H1 (cell line): ENCODE measurements at regions not wholly inside any gene's neighbourhood (a gene's known extent, or its start where the extent isn't known, plus 50 kb on each side); places are given as distances from the start of the nearest gene placed in this dataset.

Experiments used
- CTCF ChIA-PET: fragments of 300-600 bp; sonication (Branson Sonifier 250); formaldehyde crosslinking; loops from one replicate; lab custom pipeline; 2021; ENCODE audit not compliant: partially characterized antibody; lab: Charles Lee
- POLR2A ChIA-PET: fragments of 300-600 bp; sonication (Branson Sonifier 250); formaldehyde crosslinking; loops from one replicate; lab custom pipeline; 2021; ENCODE audit warnings: inconsistent platforms; ENCODE audit not compliant: partially characterized antibody; lab: Charles Lee
- DNase-seq, 2 experiments: peaks; one replicate each; pipeline versions ENCODE4 v3.0.0 to v3.0.0-alpha.2; 2010 to 2022; ENCODE audit warnings: low spot score in 2 of 2, low read depth in 1 of 2, mixed read lengths in 1 of 2
- FAIRE-seq: peaks from 2 replicates; lab custom pipeline; 2011; peaks lifted over from hg19 to GRCh38; lab: Jason Lieb, UNC
- H2AFZ ChIP-seq: 2 replicates; pipeline ENCODE4 v1.8.1; 2012; ENCODE audit warnings: low read length, inconsistent platforms
- H2AK5ac ChIP-seq: 2 replicates; pipeline ENCODE4 v1.6.1; 2013; ENCODE audit warnings: low read depth, low read length
- H2BK120ac ChIP-seq: replicated peaks from 2 replicates; pipeline ENCODE3; 2013; ENCODE audit warnings: low read depth, low read length, inconsistent platforms
- H2BK12ac ChIP-seq: 2 replicates; pipeline ENCODE4 v1.6.1; 2013; ENCODE audit warnings: low read depth, low read length
- H2BK15ac ChIP-seq: 2 replicates; pipeline ENCODE4 v1.6.1; 2013; ENCODE audit warnings: low read length
- H2BK20ac ChIP-seq: 2 replicates; pipeline ENCODE4 v1.6.1; 2013; ENCODE audit warnings: low read length
- H2BK5ac ChIP-seq: 2 replicates; pipeline ENCODE4 v1.6.1; 2013; ENCODE audit warnings: low read depth, low read length
- H3K14ac ChIP-seq: 2 replicates; pipeline ENCODE4 v1.6.1; 2013; ENCODE audit warnings: inconsistent platforms; ENCODE audit not compliant: insufficient read length
- H3K18ac ChIP-seq: 2 replicates; pipeline ENCODE4 v1.6.1; 2013; ENCODE audit warnings: low read length; ENCODE audit errors: extremely low read depth
- H3K23ac ChIP-seq: 2 replicates; pipeline ENCODE4 v1.6.1; 2013; ENCODE audit warnings: inconsistent platforms; ENCODE audit not compliant: insufficient read length
- H3K23me2 ChIP-seq: 2 replicates; pipeline ENCODE4 v1.6.1; 2013; ENCODE audit warnings: low read depth, low read length
- H3K27ac ChIP-seq: 2 replicates; pipeline ENCODE4 v1.6.1; 2011; ENCODE audit warnings: low read depth, low read length, inconsistent platforms
- H3K27me3 ChIP-seq, 4 experiments: replicated peaks in 1 of 4; 1 replicate in 1 of 4; 2 replicates in 3 of 4; pipeline versions ENCODE4 v1.6.1 to v1.8.1; 2011 to 2013; ENCODE audit warnings: low read length in 3 of 4, mild to moderate bottlenecking in 3 of 4, inconsistent platforms in 2 of 4, mixed read lengths in 2 of 4, moderate library complexity in 1 of 4; ENCODE audit not compliant: control insufficient read depth in 3 of 4, insufficient read depth in 3 of 4; ENCODE audit errors: extremely low read depth in 1 of 4
- H3K36me3 ChIP-seq, 4 experiments: 2 replicates each; pipeline versions ENCODE4 v1.6.1 to v1.8.1; 2011 to 2013; ENCODE audit warnings: mild to moderate bottlenecking in 4 of 4, low read length in 3 of 4, moderate library complexity in 2 of 4, control low read depth in 1 of 4, inconsistent platforms in 1 of 4; ENCODE audit not compliant: insufficient read depth in 4 of 4, control insufficient read depth in 2 of 4
- H3K4ac ChIP-seq: replicated peaks from 2 replicates; pipeline ENCODE3; 2013; ENCODE audit warnings: low read length, low read depth, mixed read lengths, inconsistent platforms; ENCODE audit not compliant: insufficient read length
- H3K4me1 ChIP-seq, 4 experiments: replicated peaks in 1 of 4; 1 replicate in 1 of 4; 2 replicates in 3 of 4; pipeline versions ENCODE4 v1.6.1 to v1.8.1; 2011 to 2013; ENCODE audit warnings: low read length in 3 of 4, inconsistent platforms in 2 of 4, mixed read lengths in 1 of 4; ENCODE audit not compliant: insufficient read depth in 4 of 4, control insufficient read depth in 3 of 4
- H3K4me2 ChIP-seq, 2 experiments: 2 replicates each; pipeline versions ENCODE4 v1.6.1 to v1.8.1; 2011 to 2013; ENCODE audit warnings: low read depth in 2 of 2, low read length in 2 of 2, control low read depth in 1 of 2, inconsistent platforms in 1 of 2, mild to moderate bottlenecking in 1 of 2; ENCODE audit not compliant: insufficient read depth in 1 of 2
- H3K4me3 ChIP-seq, 4 experiments: fragments of 200-600, 300-600 bp in 1 of 4; sonication (generic), shearing (Covaris generic), sonication (Bioruptor Twin) in 1 of 4; 2 replicates each; pipeline versions ENCODE4 v1.5.1 to v1.8.1; 2011 to 2016; ENCODE audit warnings: low read length in 4 of 4, low read depth in 3 of 4, control low read depth in 2 of 4, inconsistent platforms in 2 of 4, mild to moderate bottlenecking in 2 of 4, mixed read lengths in 1 of 4, moderate library complexity in 1 of 4; ENCODE audit not compliant: insufficient read depth in 2 of 4; ENCODE audit errors: extremely low read depth in 1 of 4
- H3K56ac ChIP-seq: replicated peaks from 2 replicates; pipeline ENCODE3; 2013; ENCODE audit warnings: low read depth, mild to moderate bottlenecking, mixed read lengths, low read length, inconsistent platforms; ENCODE audit not compliant: insufficient read length
- H3K79me1 ChIP-seq: 2 replicates; pipeline ENCODE4 v1.6.1; 2013; ENCODE audit warnings: low read depth, low read length, control low read depth
- H3K79me2 ChIP-seq, 2 experiments: 2 replicates each; pipeline versions ENCODE4 v1.6.1 to v1.8.1; 2012 to 2013; ENCODE audit warnings: low read length in 2 of 2, mild to moderate bottlenecking in 2 of 2, inconsistent platforms in 1 of 2; ENCODE audit not compliant: insufficient read depth in 2 of 2, control insufficient read depth in 1 of 2
- H3K9ac ChIP-seq, 4 experiments: replicated peaks in 1 of 4; 1 replicate in 1 of 4; 2 replicates in 3 of 4; pipeline versions ENCODE4 v1.6.1 to v1.8.1; 2011 to 2013; ENCODE audit warnings: low read depth in 3 of 4, low read length in 3 of 4, control low read depth in 2 of 4, mild to moderate bottlenecking in 2 of 4, moderate library complexity in 2 of 4, inconsistent platforms in 1 of 4; ENCODE audit errors: extremely low read depth in 1 of 4
- H3K9me3 ChIP-seq, 2 experiments: 2 replicates each; pipeline versions ENCODE4 v1.6.1 to v1.8.1; 2012 to 2013; ENCODE audit warnings: mild to moderate bottlenecking in 2 of 2, moderate library complexity in 2 of 2, control low read depth in 1 of 2, inconsistent platforms in 1 of 2, low read depth in 1 of 2, low read length in 1 of 2, mixed read lengths in 1 of 2; ENCODE audit not compliant: insufficient read depth in 2 of 2
- H4K20me1 ChIP-seq, 2 experiments: replicated peaks in 1 of 2; 2 replicates each; pipeline versions ENCODE3 to v1.8.1; 2011 to 2013; ENCODE audit warnings: inconsistent platforms in 2 of 2, low read length in 2 of 2, mild to moderate bottlenecking in 1 of 2; ENCODE audit not compliant: insufficient read depth in 2 of 2, control insufficient read depth in 1 of 2
- H4K5ac ChIP-seq: 2 replicates; pipeline ENCODE4 v1.6.1; 2013; ENCODE audit warnings: low read length, low read depth, mixed read lengths, inconsistent platforms; ENCODE audit not compliant: insufficient read length
- H4K8ac ChIP-seq: 2 replicates; pipeline ENCODE4 v1.8.0; 2013; ENCODE audit warnings: mild to moderate bottlenecking, moderate library complexity, low read length, inconsistent platforms; ENCODE audit not compliant: insufficient read depth; ENCODE audit errors: extremely low read depth
- H4K91ac ChIP-seq: replicated peaks from 2 replicates; pipeline ENCODE3; 2013; ENCODE audit warnings: low read length, mixed read lengths, inconsistent platforms; ENCODE audit not compliant: insufficient read length
- BACH1 ChIP-seq: IDR thresholded peaks from 2 replicates; pipeline ENCODE4 v1.6.1; 2012; ENCODE audit warnings: low read length, improper control_type of control experiment
- CTBP2 ChIP-seq: IDR thresholded peaks from 2 replicates; pipeline ENCODE4 v1.7.0; 2011; ENCODE audit warnings: borderline replicate concordance, mild to moderate bottlenecking, moderate library complexity, mixed read lengths, low read length; ENCODE audit not compliant: insufficient read depth, insufficient read length
- FOSL1 ChIP-seq: IDR thresholded peaks from 2 replicates; pipeline ENCODE4 v1.6.1; 2011; ENCODE audit warnings: mild to moderate bottlenecking, low read depth, low read length, moderate library complexity; ENCODE audit not compliant: insufficient read depth
- GTF2F1 ChIP-seq: IDR thresholded peaks from 2 replicates; pipeline ENCODE4 v1.6.1; 2012; ENCODE audit warnings: low read depth, low read length, improper control_type of control experiment, borderline replicate concordance
- HDAC2 ChIP-seq, 2 experiments: fragments of 300-600 bp in 1 of 2; sonication (generic) in 1 of 2; IDR thresholded peaks; 2 replicates each; pipeline ENCODE4 v1.6.1; 2011 to 2012; ENCODE audit warnings: low read depth in 2 of 2, low read length in 2 of 2, mild to moderate bottlenecking in 2 of 2, moderate library complexity in 2 of 2, borderline replicate concordance in 1 of 2, inconsistent platforms in 1 of 2
- HDAC6 ChIP-seq: IDR thresholded peaks from one replicate; pipeline ENCODE4 v1.7.1; 2012; ENCODE audit warnings: low read depth, mild to moderate bottlenecking, inconsistent platforms, low read length, moderate library complexity
- POLR2A ChIP-seq, 2 experiments: IDR thresholded peaks; 1 replicate in 1 of 2; 2 replicates in 1 of 2; pipeline ENCODE4 v1.6.1; 2011; ENCODE audit warnings: low read depth in 2 of 2, low read length in 2 of 2, mild to moderate bottlenecking in 2 of 2; ENCODE audit errors: control extremely low read depth in 1 of 2
- RNF2 ChIP-seq: fragments of 200-900, 300-1000 bp; sonication (generic); IDR thresholded peaks from 2 replicates; pipeline ENCODE4 v1.7.1; 2016; ENCODE audit warnings: borderline replicate concordance, low read depth, mild to moderate bottlenecking, antibody characterized with exemption, low read length; ENCODE audit not compliant: poor library complexity, severe bottlenecking; ENCODE audit errors: missing control alignments
- RXRA ChIP-seq: IDR thresholded peaks from 2 replicates; pipeline ENCODE4 v1.6.1; 2011; ENCODE audit warnings: low read depth, mild to moderate bottlenecking, low read length, moderate library complexity; ENCODE audit not compliant: insufficient read depth
- SIX5 ChIP-seq: IDR thresholded peaks from 2 replicates; pipeline ENCODE4 v1.6.1; 2011; ENCODE audit warnings: mild to moderate bottlenecking, low read depth, low read length
- TF ChIP-seq, protein P1 (sequence below): IDR thresholded peaks from 2 replicates; pipeline ENCODE4 v1.6.1; 2011; ENCODE audit warnings: low read length, improper control_type of control experiment
- TF ChIP-seq, protein P2 (sequence below): IDR thresholded peaks from 2 replicates; pipeline ENCODE4 v1.6.1; 2012; ENCODE audit warnings: inconsistent platforms

DNA sequence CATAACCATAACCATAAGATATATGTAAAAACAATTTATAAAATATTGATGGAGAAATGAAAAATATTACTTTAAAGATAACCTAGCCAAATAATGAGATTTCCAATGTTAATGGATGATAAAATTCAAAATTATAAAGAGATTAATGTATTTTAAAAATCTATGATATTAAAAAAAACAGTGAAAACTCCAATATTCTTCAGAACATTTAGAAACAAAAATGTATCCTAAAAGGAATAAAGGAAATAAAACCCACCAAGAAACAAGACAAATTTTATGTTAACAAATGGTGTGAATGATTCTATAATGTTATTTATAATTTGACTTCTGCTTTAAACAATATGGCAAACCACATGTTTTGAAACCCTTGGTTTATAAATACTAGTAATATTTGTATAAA, 1587.8 kb downstream of the PCDH9 start:
- no peak overlapping the region for H3K4me3 ChIP-seq
- H3K56ac ChIP-seq: no peak overlapping the region
- H2BK120ac ChIP-seq: no peak overlapping the region
- no peak overlapping the region for H2BK15ac ChIP-seq
- H3K4ac ChIP-seq: no peak overlapping the region
- TF ChIP-seq RXRA (no peak), CTBP2 (no peak), RNF2 (no peak), FOSL1 (no peak), BACH1 (no peak), HDAC2 (IDR thresholded peaks at IDR 0.05; ENCODE audit: borderline replicate concordance in 1 of 2, low read depth in 2 of 2, low read length in 2 of 2) (no peak), SIX5 (no peak), GTF2F1 (no peak), HDAC6 (no peak), POLR2A (IDR thresholded peaks at IDR 0.05; ENCODE audit: control extremely low read depth in 1 of 2, low read depth in 2 of 2, low read length in 2 of 2) (no peak)
- TF ChIP-seq, protein P1, sequence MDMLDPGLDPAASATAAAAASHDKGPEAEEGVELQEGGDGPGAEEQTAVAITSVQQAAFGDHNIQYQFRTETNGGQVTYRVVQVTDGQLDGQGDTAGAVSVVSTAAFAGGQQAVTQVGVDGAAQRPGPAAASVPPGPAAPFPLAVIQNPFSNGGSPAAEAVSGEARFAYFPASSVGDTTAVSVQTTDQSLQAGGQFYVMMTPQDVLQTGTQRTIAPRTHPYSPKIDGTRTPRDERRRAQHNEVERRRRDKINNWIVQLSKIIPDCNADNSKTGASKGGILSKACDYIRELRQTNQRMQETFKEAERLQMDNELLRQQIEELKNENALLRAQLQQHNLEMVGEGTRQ: no peak
- TF ChIP-seq, protein P2, sequence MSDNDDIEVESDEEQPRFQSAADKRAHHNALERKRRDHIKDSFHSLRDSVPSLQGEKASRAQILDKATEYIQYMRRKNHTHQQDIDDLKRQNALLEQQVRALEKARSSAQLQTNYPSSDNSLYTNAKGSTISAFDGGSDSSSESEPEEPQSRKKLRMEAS: no peak
- TF ChIP-seq, all 59 proteins: peak for 0
- Histone ChIP-seq H4K91ac (no peak overlapping the region), H2BK12ac (no peak overlapping the region), H3K23ac (no peak overlapping the region), H3K9me3 (no peaks in the 10 kb centered on the region), H3K23me2 (no peaks in the 10 kb centered on the region; the same call in 1 of the 2 replicates), H2BK20ac (no peak overlapping the region), H3K9ac (no peak overlapping the region), H3K79me2 (no peaks in the 10 kb centered on the region), H3K18ac (no peak overlapping the region), H4K5ac (no peak overlapping the region), H3K27ac (no peak overlapping the region), H2BK5ac (no peak overlapping the region), H2AK5ac (no peak overlapping the region), H3K27me3 (no peaks in the 10 kb centered on the region), H4K8ac (no peak overlapping the region), H3K4me2 (no peak overlapping the region), H4K20me1 (no peaks in the 10 kb centered on the region), H3K79me1 (no peaks in the 10 kb centered on the region), H3K36me3 (no peaks in the 10 kb centered on the region), H2AFZ (0 out of 2 replicates have a peak overlapping the region, but pooled peaks have one; percentile 25), H3K4me1 (no peaks in the 10 kb centered on the region), H3K14ac (no peak overlapping the region)
- no peak for FAIRE-seq
- CTCF ChIA-PET: no interaction called here
- POLR2A ChIA-PET: no interaction called here
- no peak for DNase-seq
